ENCODE measurements at regions not wholly inside any gene's neighbourhood (a gene's known extent, or its start where the extent isn't known, plus 50 kb on each side); places are given as distances from the start of the nearest gene placed in this dataset.

DNA sequence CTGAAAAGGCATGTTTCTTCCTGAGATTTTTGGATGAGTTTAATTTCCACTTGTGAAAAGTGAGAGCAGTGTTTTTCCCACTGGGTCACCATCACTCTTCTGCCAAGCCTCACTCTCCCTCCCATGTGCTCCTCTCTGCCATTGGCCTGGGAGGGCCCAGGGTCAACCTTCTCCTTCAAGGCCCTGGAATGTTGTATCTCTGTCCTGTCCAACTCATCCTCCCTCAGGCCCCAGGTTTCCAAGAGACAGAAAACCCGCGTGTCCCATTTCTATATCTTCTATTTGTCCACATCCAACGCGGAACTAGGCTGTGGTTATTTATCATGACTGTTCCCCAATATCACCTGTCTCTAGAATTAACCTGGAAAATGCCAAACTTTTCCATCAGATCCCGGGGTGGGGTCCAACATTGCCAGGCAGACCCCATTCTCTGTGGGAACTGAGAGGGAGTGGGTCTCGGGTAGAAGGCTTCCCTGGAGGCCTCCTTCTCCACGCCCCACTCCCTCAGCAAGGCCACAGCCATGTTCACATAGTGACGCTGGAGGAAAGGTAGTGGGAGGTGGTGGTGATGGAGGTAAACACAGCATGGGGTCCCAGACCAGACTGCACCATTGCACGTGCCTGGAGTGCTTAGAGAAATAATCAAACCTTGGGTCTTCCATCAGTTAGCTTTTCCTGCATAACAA lies 173.5 kb downstream of the SCP2D1 start:
- no peak overlapping the region for H3K27ac ChIP-seq (ENCODE audit: control insufficient read depth, insufficient read depth, low read length)
- no peak for FAIRE-seq
- dilution Hi-C loops (cut with MboI; ENCODE audit: extremely low pct_ligation_motif_present, low sequenced_read_pairs), result no loop called here

DNA sequence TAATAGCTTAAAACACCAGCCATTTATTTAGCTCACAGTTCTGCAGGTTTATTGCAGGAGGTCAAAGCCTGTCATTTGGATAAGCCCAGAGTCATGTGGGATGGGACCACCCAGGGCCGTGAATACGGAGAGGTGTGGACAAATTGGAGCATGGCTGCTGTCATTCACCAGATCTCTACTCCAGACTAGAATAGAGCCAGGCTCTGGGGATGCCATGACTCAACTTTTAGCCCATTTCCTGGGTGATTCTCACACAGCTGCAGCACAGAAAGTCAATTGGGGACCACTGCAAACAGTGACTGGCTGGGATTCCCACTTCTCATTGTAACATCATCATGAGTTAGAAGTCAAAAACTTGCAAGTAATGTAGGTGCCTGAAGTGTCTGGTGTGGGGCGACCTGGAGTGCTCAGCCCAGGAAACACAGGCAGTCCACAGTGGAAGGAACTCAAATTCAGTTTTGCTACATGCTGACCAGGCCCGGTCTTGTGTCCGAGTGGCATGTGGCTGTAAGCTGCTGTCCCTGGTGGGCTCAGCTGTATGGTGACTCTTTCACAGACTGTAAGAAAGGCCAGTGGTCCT lies 174.3 kb downstream of the SCP2D1 start:
- no peaks in the 10 kb centered on the region for H3K9me1 ChIP-seq (ENCODE audit: control insufficient read depth, extremely low read depth, insufficient read depth, low read length)
- no peak overlapping the region for H3K4me2 ChIP-seq (ENCODE audit: control insufficient read depth, extremely low read depth, insufficient read depth, low read depth, low read length)
- H4K20me1 ChIP-seq (ENCODE audit: control insufficient read depth, extremely low read depth, insufficient read depth, low read length), result no peaks in the 10 kb centered on the region
- H3K79me2 ChIP-seq (ENCODE audit: control insufficient read depth, insufficient read depth, low read length), result no peaks in the 10 kb centered on the region
- TF ChIP-seq, protein P1, sequence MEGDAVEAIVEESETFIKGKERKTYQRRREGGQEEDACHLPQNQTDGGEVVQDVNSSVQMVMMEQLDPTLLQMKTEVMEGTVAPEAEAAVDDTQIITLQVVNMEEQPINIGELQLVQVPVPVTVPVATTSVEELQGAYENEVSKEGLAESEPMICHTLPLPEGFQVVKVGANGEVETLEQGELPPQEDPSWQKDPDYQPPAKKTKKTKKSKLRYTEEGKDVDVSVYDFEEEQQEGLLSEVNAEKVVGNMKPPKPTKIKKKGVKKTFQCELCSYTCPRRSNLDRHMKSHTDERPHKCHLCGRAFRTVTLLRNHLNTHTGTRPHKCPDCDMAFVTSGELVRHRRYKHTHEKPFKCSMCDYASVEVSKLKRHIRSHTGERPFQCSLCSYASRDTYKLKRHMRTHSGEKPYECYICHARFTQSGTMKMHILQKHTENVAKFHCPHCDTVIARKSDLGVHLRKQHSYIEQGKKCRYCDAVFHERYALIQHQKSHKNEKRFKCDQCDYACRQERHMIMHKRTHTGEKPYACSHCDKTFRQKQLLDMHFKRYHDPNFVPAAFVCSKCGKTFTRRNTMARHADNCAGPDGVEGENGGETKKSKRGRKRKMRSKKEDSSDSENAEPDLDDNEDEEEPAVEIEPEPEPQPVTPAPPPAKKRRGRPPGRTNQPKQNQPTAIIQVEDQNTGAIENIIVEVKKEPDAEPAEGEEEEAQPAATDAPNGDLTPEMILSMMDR (optimal IDR thresholded peaks at IDR 0.05 in 1 of 3, IDR thresholded peaks at IDR 0.05 in 1 of 3, conservative IDR thresholded peaks at IDR 0.05 in 1 of 3; ENCODE audit: extremely low read depth in 1 of 3, insufficient read depth in 2 of 3, low read length in 3 of 3), result no peak
- no peak for TF ChIP-seq EZH2 (IDR thresholded peaks at IDR 0.05; ENCODE audit: low read length)
- FAIRE-seq (no peak), DNase-seq (ENCODE audit: low read depth, low spot score) (no peak)
- H3K9ac ChIP-seq (ENCODE audit: control insufficient read depth, extremely low read depth, insufficient read depth, low read length), result no peak overlapping the region
- no peak overlapping the region for H2AFZ ChIP-seq (ENCODE audit: control insufficient read depth, low read length)
- dilution Hi-C loops (cut with MboI; ENCODE audit: extremely low pct_ligation_motif_present, low sequenced_read_pairs), result no loop called here
- H3K27me3 ChIP-seq (ENCODE audit: control insufficient read depth, extremely low read depth, insufficient read depth, low read length), result no peaks in the 10 kb centered on the region
- no peaks in the 10 kb centered on the region for H3K9me3 ChIP-seq (ENCODE audit: control insufficient read depth, low read depth, low read length)
- H3K4me1 ChIP-seq (ENCODE audit: control insufficient read depth, extremely low read depth, insufficient read depth, low read length), result peaks cover 7% of the 10 kb centered on the region
- no peak overlapping the region for H3K4me3 ChIP-seq (ENCODE audit: control insufficient read depth in 2 of 3, extremely low read depth in 1 of 3, insufficient read depth in 2 of 3, low read depth in 1 of 3, low read length in 3 of 3)
- H3K27ac ChIP-seq (ENCODE audit: control insufficient read depth, insufficient read depth, low read length), result no peak overlapping the region
- H3K36me3 ChIP-seq (ENCODE audit: control insufficient read depth in 2 of 2, extremely low read depth in 1 of 2, insufficient read depth in 2 of 2, low read length in 2 of 2), result no peaks in the 10 kb centered on the region

More for the DNA sequence above, 173.5 kb downstream of the SCP2D1 start:
- Histone ChIP-seq H3K4me1 (ENCODE audit: control insufficient read depth, extremely low read depth, insufficient read depth, low read length) (peaks cover 7% of the 10 kb centered on the region), H3K4me2 (ENCODE audit: control insufficient read depth, extremely low read depth, insufficient read depth, low read depth, low read length) (no peak overlapping the region), H3K27me3 (ENCODE audit: control insufficient read depth, extremely low read depth, insufficient read depth, low read length) (no peaks in the 10 kb centered on the region), H2AFZ (ENCODE audit: control insufficient read depth, low read length) (no peak overlapping the region), H3K9me1 (ENCODE audit: control insufficient read depth, extremely low read depth, insufficient read depth, low read length) (no peaks in the 10 kb centered on the region), H3K9ac (ENCODE audit: control insufficient read depth, extremely low read depth, insufficient read depth, low read length) (no peak overlapping the region), H3K36me3 (ENCODE audit: control insufficient read depth in 2 of 2, extremely low read depth in 1 of 2, insufficient read depth in 2 of 2, low read length in 2 of 2) (no peaks in the 10 kb centered on the region), H4K20me1 (ENCODE audit: control insufficient read depth, extremely low read depth, insufficient read depth, low read length) (no peaks in the 10 kb centered on the region), H3K79me2 (ENCODE audit: control insufficient read depth, insufficient read depth, low read length) (no peaks in the 10 kb centered on the region), H3K4me3 (ENCODE audit: control insufficient read depth in 2 of 3, extremely low read depth in 1 of 3, insufficient read depth in 2 of 3, low read depth in 1 of 3, low read length in 3 of 3) (no peak overlapping the region), H3K9me3 (ENCODE audit: control insufficient read depth, low read depth, low read length) (no peaks in the 10 kb centered on the region)
- no peak for DNase-seq (ENCODE audit: low read depth, low spot score)
- TF ChIP-seq, protein P1 (optimal IDR thresholded peaks at IDR 0.05 in 1 of 3, IDR thresholded peaks at IDR 0.05 in 1 of 3, conservative IDR thresholded peaks at IDR 0.05 in 1 of 3; ENCODE audit: extremely low read depth in 1 of 3, insufficient read depth in 2 of 3, low read length in 3 of 3), result no peak
- no peak for TF ChIP-seq EZH2 (IDR thresholded peaks at IDR 0.05; ENCODE audit: low read length)
